Kidney epithelial cell (primary cell): ENCODE measurements at regions not wholly inside any gene's neighbourhood (a gene's known extent, or its start where the extent isn't known, plus 50 kb on each side); places are given as distances from the start of the nearest gene placed in this dataset.
A peak's percentile ranks its signal among the peaks of the same experiment; 100 is the strongest.

Experiments
- DNase-seq: peaks from one replicate; pipeline ENCODE4 v3.0.0-alpha.2; 2010; ENCODE audit warnings: low read depth
- H3K27me3 ChIP-seq: 2 replicates; pipeline ENCODE4 v1.6.0; 2011; ENCODE audit warnings: low read length; ENCODE audit not compliant: control insufficient read depth, insufficient read depth
- H3K36me3 ChIP-seq: 2 replicates; pipeline ENCODE4 v1.5.1; 2011; ENCODE audit warnings: low read length; ENCODE audit not compliant: control insufficient read depth, insufficient read depth
- H3K4me3 ChIP-seq: 2 replicates; pipeline ENCODE4 v1.5.1; 2011; ENCODE audit warnings: low read depth, mild to moderate bottlenecking, control low read depth, low read length
- CTCF ChIP-seq: IDR thresholded peaks from 2 replicates; pipeline ENCODE4 v1.5.1; 2011; ENCODE audit warnings: mild to moderate bottlenecking, moderate library complexity, low read length, control low read depth, inconsistent platforms; ENCODE audit not compliant: insufficient read depth, poor library complexity, severe bottlenecking

DNA sequence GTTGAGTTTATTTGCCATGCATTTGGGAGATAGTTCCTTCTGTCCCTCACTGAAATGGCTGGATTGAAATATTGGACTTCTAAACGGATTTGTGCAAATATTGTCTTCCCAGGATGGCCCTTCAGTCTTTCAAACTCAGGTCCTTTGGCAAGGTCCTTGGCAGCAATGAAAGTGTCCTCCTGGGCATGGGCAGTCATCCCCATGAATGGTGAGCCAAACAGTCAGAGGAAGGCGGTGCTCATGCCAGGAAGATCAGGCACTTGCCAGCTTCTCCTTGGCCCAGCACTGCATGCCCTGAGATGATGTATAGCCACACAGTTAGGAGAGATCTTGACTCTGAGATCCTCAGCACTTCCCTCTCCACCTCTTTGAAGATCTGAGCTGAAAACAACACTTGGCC, 221.4 kb upstream of the KLF4 start:
- TF ChIP-seq CTCF, result no peak
- H3K27me3 ChIP-seq, result no peaks in the 10 kb centered on the region
- no peak for DNase-seq
- no peak overlapping the region for H3K4me3 ChIP-seq
- no peaks in the 10 kb centered on the region for H3K36me3 ChIP-seq

DNA sequence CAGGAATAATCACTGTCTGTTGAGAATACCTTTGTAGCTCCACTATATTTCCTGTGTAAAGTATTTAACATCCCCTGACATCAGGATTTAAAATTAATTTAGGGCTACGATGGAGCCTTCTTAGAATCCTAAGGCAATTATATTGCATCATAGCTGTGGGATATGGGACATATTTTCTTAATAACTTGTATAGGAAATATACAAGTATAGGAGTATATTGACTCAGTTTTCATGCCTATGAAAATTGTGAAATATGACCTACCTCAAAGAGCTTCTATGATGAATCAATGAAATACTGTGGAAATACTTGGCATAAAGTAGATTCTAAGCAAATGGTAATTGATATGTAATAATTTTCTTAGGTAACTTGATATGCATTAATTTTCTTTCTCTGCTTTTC, 221.0 kb upstream of the KLF4 start:
- no peak overlapping the region for H3K4me3 ChIP-seq
- no peaks in the 10 kb centered on the region for H3K27me3 ChIP-seq
- no peak for DNase-seq
- no peaks in the 10 kb centered on the region for H3K36me3 ChIP-seq
- TF ChIP-seq CTCF, result no peak

DNA sequence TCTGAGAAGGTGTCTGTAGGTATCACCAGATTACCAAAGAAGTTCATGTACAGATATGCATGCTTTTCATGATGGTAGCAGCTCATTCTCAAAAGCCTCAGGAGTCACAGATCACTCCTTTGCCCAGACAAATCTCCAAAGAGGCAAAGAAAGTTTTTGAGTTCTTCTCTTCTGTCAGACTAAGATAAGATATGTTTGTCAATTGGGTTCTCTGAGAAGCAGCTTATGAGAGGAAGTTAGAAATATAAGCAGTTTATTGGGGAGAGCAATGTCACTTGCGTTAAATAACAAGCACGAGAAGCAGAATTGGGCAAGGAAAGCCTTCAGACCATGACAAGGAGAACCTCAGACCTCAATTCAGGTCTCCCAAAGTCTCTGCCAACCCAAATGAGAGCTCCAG, 219.2 kb upstream of the KLF4 start:
- H3K36me3 ChIP-seq, result no peaks in the 10 kb centered on the region
- no peak for TF ChIP-seq CTCF
- DNase-seq, result no peak
- H3K4me3 ChIP-seq, result no peak overlapping the region
- H3K27me3 ChIP-seq, result no peaks in the 10 kb centered on the region

DNA sequence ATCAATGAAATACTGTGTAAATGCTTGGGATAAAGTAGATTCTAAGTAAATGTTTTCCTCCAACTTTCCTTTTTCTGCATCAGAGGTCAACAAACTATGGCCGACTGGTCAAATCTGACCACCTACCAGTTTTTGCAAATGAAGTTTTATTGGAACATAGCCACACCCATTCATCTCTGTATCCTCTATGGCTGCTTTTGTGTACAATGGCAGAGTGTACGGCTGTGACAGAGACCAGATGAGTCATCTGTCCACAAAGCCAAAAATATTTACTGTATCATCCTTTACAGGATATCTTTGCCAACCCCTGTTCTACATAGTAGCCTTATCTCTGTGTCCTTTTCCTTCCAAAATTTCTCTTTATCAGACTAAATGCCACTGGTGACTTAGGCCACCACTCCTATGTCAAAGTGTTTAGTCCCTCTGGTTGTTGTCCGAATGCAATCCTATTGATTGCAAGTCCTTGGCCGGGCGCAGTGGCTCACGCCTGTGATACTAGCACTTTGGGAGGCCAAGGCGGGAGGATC, 218.4 kb upstream of the KLF4 start:
- H3K36me3 ChIP-seq, result no peaks in the 10 kb centered on the region
- no peak for TF ChIP-seq CTCF
- no peak overlapping the region for H3K4me3 ChIP-seq
- no peak for DNase-seq
- H3K27me3 ChIP-seq, result no peaks in the 10 kb centered on the region

GRCh38 chr9:107707428-107707837, 217.9 kb upstream of the KLF4 start:
- peak; percentile 88 for DNase-seq
- TF ChIP-seq CTCF, result no peak
- no peaks in the 10 kb centered on the region for H3K36me3 ChIP-seq
- no peaks in the 10 kb centered on the region for H3K27me3 ChIP-seq
- no peak overlapping the region for H3K4me3 ChIP-seq

- no peaks in the 10 kb centered on the region for H3K27me3 ChIP-seq
- TF ChIP-seq CTCF, result no peak
Measured at GRCh38 chr9:107706701-107707427, 217.3 kb upstream of the KLF4 start.

More at GRCh38 chr9:107706701-107707427, 217.3 kb upstream of the KLF4 start:
- Histone ChIP-seq H3K36me3 (no peaks in the 10 kb centered on the region), H3K4me3 (no peak overlapping the region)
- DNase-seq, result no peak
